Fibroblast of lung (primary cell): ENCODE measurements at regions not wholly inside any gene's neighbourhood (a gene's known extent, or its start where the extent isn't known, plus 50 kb on each side); places are given as distances from the start of the nearest gene placed in this dataset.

ENCODE experiments used
- DNase-seq, 2 donors: peaks; one replicate each; pipeline versions ENCODE4 v3.0.0 to v3.0.0-alpha.2; 2010; ENCODE audit warnings: low read depth in 2 of 2
- H2AFZ ChIP-seq: 2 replicates; pipeline ENCODE4 v1.5.1; 2012; ENCODE audit warnings: low read length, control low read depth, inconsistent platforms
- H3K27ac ChIP-seq: 2 replicates; pipeline ENCODE4 v1.5.1; 2011; ENCODE audit warnings: low read length, control low read depth; ENCODE audit not compliant: insufficient read depth
- H3K27me3 ChIP-seq: 2 replicates; pipeline ENCODE4 v1.5.1; 2011; ENCODE audit warnings: mild to moderate bottlenecking, low read length; ENCODE audit not compliant: control insufficient read depth, insufficient read depth
- H3K36me3 ChIP-seq: 2 replicates; pipeline ENCODE4 v1.5.1; 2011; ENCODE audit warnings: low read length; ENCODE audit not compliant: control insufficient read depth, insufficient read depth
- H3K4me1 ChIP-seq: 2 replicates; pipeline ENCODE4 v1.5.1; 2011; ENCODE audit warnings: low read length; ENCODE audit not compliant: control insufficient read depth, insufficient read depth; ENCODE audit errors: extremely low read depth
- H3K4me2 ChIP-seq: 2 replicates; pipeline ENCODE4 v1.5.1; 2011; ENCODE audit warnings: low read length, control low read depth; ENCODE audit not compliant: insufficient read depth; ENCODE audit errors: extremely low read depth
- H3K4me3 ChIP-seq, 4 experiments: fragments of 200-600 bp in 1 of 4; sonication (generic) in 1 of 4; replicated peaks in 1 of 4; 2 replicates each; pipeline ENCODE4 v1.5.1; 2011 to 2016; ENCODE audit warnings: low read length in 4 of 4, low read depth in 3 of 4, mild to moderate bottlenecking in 3 of 4, control low read depth in 2 of 4, inconsistent platforms in 1 of 4, mixed read lengths in 1 of 4; ENCODE audit not compliant: insufficient read depth in 1 of 4; ENCODE audit errors: control extremely low read depth in 1 of 4
- H3K79me2 ChIP-seq: 2 replicates; pipeline ENCODE4 v1.5.1; 2012; ENCODE audit warnings: mild to moderate bottlenecking, low read length, inconsistent platforms; ENCODE audit not compliant: control insufficient read depth, insufficient read depth
- H3K9ac ChIP-seq: 2 replicates; pipeline ENCODE4 v1.5.1; 2011; ENCODE audit warnings: mild to moderate bottlenecking, low read length, control low read depth; ENCODE audit not compliant: insufficient read depth
- H3K9me3 ChIP-seq: 2 replicates; pipeline ENCODE4 v1.5.1; 2012; ENCODE audit warnings: low read depth, low read length; ENCODE audit not compliant: control insufficient read depth, insufficient read depth
- H4K20me1 ChIP-seq: 2 replicates; pipeline ENCODE4 v1.5.1; 2011; ENCODE audit warnings: low read length; ENCODE audit not compliant: control insufficient read depth, insufficient read depth; ENCODE audit errors: extremely low read depth
- CTCF ChIP-seq, 2 donors: IDR thresholded peaks in 1 of 2; conservative IDR thresholded peaks in 1 of 2; 1 replicate in 1 of 2; 2 replicates in 1 of 2; pipeline ENCODE4 v1.5.1; 2011 to 2012; ENCODE audit warnings: low read length in 2 of 2, control low read depth in 1 of 2, inconsistent platforms in 1 of 2, low read depth in 1 of 2, mild to moderate bottlenecking in 1 of 2
- EZH2 ChIP-seq: IDR thresholded peaks from 2 replicates; pipeline ENCODE4 v1.5.1; 2012; ENCODE audit warnings: low read length, control low read depth, mild to moderate bottlenecking; ENCODE audit errors: missing control alignments

GRCh38 chr17:5693821-5694220, 109.5 kb upstream of the NLRP1 start:
- Histone ChIP-seq H3K36me3 (no peaks in the 10 kb centered on the region), H3K27me3 (no peaks in the 10 kb centered on the region), H3K4me1 (no peaks in the 10 kb centered on the region)

GRCh38 chr17:5694551-5694950, 110.2 kb upstream of the NLRP1 start:
- Histone ChIP-seq H3K4me3 (no peak overlapping the region), H3K4me1 (no peaks in the 10 kb centered on the region), H3K9ac (no peak overlapping the region), H3K4me2 (no peak overlapping the region), H2AFZ (no peak overlapping the region), H3K36me3 (no peaks in the 10 kb centered on the region), H3K79me2 (no peaks in the 10 kb centered on the region), H4K20me1 (no peaks in the 10 kb centered on the region), H3K27ac (no peak overlapping the region), H3K27me3 (no peaks in the 10 kb centered on the region), H3K9me3 (no peaks in the 10 kb centered on the region)
- no peak for DNase-seq
- TF ChIP-seq CTCF (conservative IDR thresholded peaks at IDR 0.05 in 1 of 2, IDR thresholded peaks at IDR 0.05 in 1 of 2; ENCODE audit: low read depth in 1 of 2, low read length in 2 of 2), result no peak
- TF ChIP-seq EZH2, result no peak

More at GRCh38 chr17:5693821-5694220, 109.5 kb upstream of the NLRP1 start:
- no peaks in the 10 kb centered on the region for H3K9me3 ChIP-seq
- DNase-seq, result no peak
- H3K9ac ChIP-seq, result no peak overlapping the region
- TF ChIP-seq CTCF (conservative IDR thresholded peaks at IDR 0.05 in 1 of 2, IDR thresholded peaks at IDR 0.05 in 1 of 2; ENCODE audit: low read depth in 1 of 2, low read length in 2 of 2) (no peak), EZH2 (no peak)
- H3K4me2 ChIP-seq, result no peak overlapping the region
- H3K27ac ChIP-seq, result no peak overlapping the region
- no peaks in the 10 kb centered on the region for H4K20me1 ChIP-seq
- H3K79me2 ChIP-seq, result no peaks in the 10 kb centered on the region
- H3K4me3 ChIP-seq, result no peak overlapping the region
- H2AFZ ChIP-seq, result no peak overlapping the region

- no peaks in the 10 kb centered on the region for H4K20me1 ChIP-seq
- H3K27ac ChIP-seq, result no peak overlapping the region
- no peaks in the 10 kb centered on the region for H3K27me3 ChIP-seq
- no peaks in the 10 kb centered on the region for H3K9me3 ChIP-seq
- H3K4me3 ChIP-seq, result no peak overlapping the region
- no peak for TF ChIP-seq CTCF (conservative IDR thresholded peaks at IDR 0.05 in 1 of 2, IDR thresholded peaks at IDR 0.05 in 1 of 2; ENCODE audit: low read depth in 1 of 2, low read length in 2 of 2)
- no peak for TF ChIP-seq EZH2
- H2AFZ ChIP-seq, result no peak overlapping the region
- no peaks in the 10 kb centered on the region for H3K79me2 ChIP-seq
- DNase-seq, result no peak
- no peaks in the 10 kb centered on the region for H3K4me1 ChIP-seq
- no peak overlapping the region for H3K9ac ChIP-seq
- H3K4me2 ChIP-seq, result no peak overlapping the region
- H3K36me3 ChIP-seq, result no peaks in the 10 kb centered on the region
Measured at GRCh38 chr17:5695480-5695879, 111.2 kb upstream of the NLRP1 start.
